Body of pancreas (tissue), 4 donors: ENCODE measurements at regions not wholly inside any gene's neighbourhood (a gene's known extent, or its start where the extent isn't known, plus 50 kb on each side); places are given as distances from the start of the nearest gene placed in this dataset.

ENCODE experiments used
- ATAC-seq: fragments of 150-250 bp; one replicate; pipeline ENCODE4 v1.9.1; 2016
- DNase-seq, 4 donors: peaks; one replicate each; pipeline ENCODE4 v3.0.0-alpha.2; 2019
- H3K27ac ChIP-seq, 4 donors: fragments of 200-600 bp; sonication (generic); 1 replicate in 3 of 4; 2 replicates in 1 of 4; pipeline versions ENCODE4 v1.5.1 to v1.6.1; 2016 to 2019; ENCODE audit warnings: mild to moderate bottlenecking in 1 of 4, mixed read lengths in 1 of 4, moderate library complexity in 1 of 4
- H3K27me3 ChIP-seq, 2 donors: fragments of 200-600 bp; sonication (generic); one replicate each; pipeline ENCODE4 v1.6.0; 2016; ENCODE audit warnings: mild to moderate bottlenecking in 1 of 2
- H3K36me3 ChIP-seq, 2 donors: fragments of 200-600 bp; sonication (generic); replicated peaks in 1 of 2; 2 replicates each; pipeline ENCODE4 v1.5.1; 2016; ENCODE audit warnings: low read depth in 2 of 2; ENCODE audit not compliant: insufficient read depth in 1 of 2
- H3K4me1 ChIP-seq: fragments of 200-600 bp; sonication (generic); one replicate; pipeline ENCODE4 v1.6.0; 2016
- H3K4me3 ChIP-seq, 2 donors: fragments of 200-600 bp; sonication (generic); 1 replicate in 1 of 2; 2 replicates in 1 of 2; pipeline ENCODE4 v1.5.1; 2016 to 2019
- H3K9me3 ChIP-seq, 3 donors: fragments of 200-600 bp; sonication (generic); 1 replicate in 2 of 3; 2 replicates in 1 of 3; pipeline ENCODE4 v1.5.1; 2016
- CTCF ChIP-seq, 7 experiments: fragments of 450-650 bp in 4 of 7; fragments of 200-600 bp in 3 of 7; sonication (generic) in 3 of 7; IDR thresholded peaks; one replicate each; pipeline ENCODE4 v1.5.1; 2016 to 2019; ENCODE audit warnings: antibody characterized with exemption in 7 of 7
- POLR2A ChIP-seq, 3 donors: fragments of 450-650 bp; IDR thresholded peaks; one replicate each; pipeline ENCODE4 v1.6.1; 2016; ENCODE audit warnings: antibody characterized with exemption in 3 of 3, mild to moderate bottlenecking in 2 of 3
- WGBS, 2 donors: methylation state at CpG; one replicate each; pipeline ENCODE4 v1.1.5; 2017; 5-methylcytosine and 5-hydroxymethylcytosine counted together
- intact Hi-C: fragments of 100-400 bp; cut with DNase I; formaldehyde crosslinking; loops from one replicate; pipeline ENCODE4 v1.15.1; 2023

- H3K4me1 ChIP-seq, result no peaks in the 10 kb centered on the region
- H3K9me3 ChIP-seq, result no peaks in the 10 kb centered on the region
- 68 to 72% methylated on average over 9 of the region's 9 CpGs for WGBS, 2 donors
- TF ChIP-seq CTCF (IDR thresholded peaks at IDR 0.05), result no peak
- no peak for TF ChIP-seq POLR2A (IDR thresholded peaks at IDR 0.05)
- H3K4me3 ChIP-seq, result no peak overlapping the region
- H3K36me3 ChIP-seq, result no peaks in the 10 kb centered on the region
- intact Hi-C loops, result no loop called here
- ATAC-seq (no peak), DNase-seq (no peak)
- H3K27ac ChIP-seq, result no peak overlapping the region
- no peaks in the 10 kb centered on the region for H3K27me3 ChIP-seq
Observed at GRCh38 chr4:151865744-151866591, 105.2 kb upstream of the GATB start.

- 13 to 18% methylated on average over 4 of the region's 4 CpGs for WGBS, 2 donors
- no peak for ATAC-seq
- TF ChIP-seq CTCF (IDR thresholded peaks at IDR 0.05) (no peak), POLR2A (IDR thresholded peaks at IDR 0.05) (no peak)
Observed at GRCh38 chr4:151865312-151865711, 104.5 kb upstream of the GATB start.

GRCh38 chr4:151864068-151864467 is 103.3 kb upstream of the GATB start:
- 78 to 80% methylated on average over 5 of the region's 5 CpGs for WGBS, 2 donors
- TF ChIP-seq POLR2A (IDR thresholded peaks at IDR 0.05), result no peak
- TF ChIP-seq CTCF (IDR thresholded peaks at IDR 0.05), result no peak
- DNase-seq (no peak), ATAC-seq (no peak)
- Histone ChIP-seq H3K36me3 (no peaks in the 10 kb centered on the region), H3K4me1 (no peaks in the 10 kb centered on the region), H3K27me3 (no peaks in the 10 kb centered on the region), H3K27ac (no peak overlapping the region), H3K4me3 (no peak overlapping the region), H3K9me3 (no peaks in the 10 kb centered on the region)
- intact Hi-C loops, result no loop called here

More at GRCh38 chr4:151865312-151865711, 104.5 kb upstream of the GATB start:
- H3K27ac ChIP-seq, result no peak overlapping the region
- intact Hi-C loops, result no loop called here
- no peaks in the 10 kb centered on the region for H3K4me1 ChIP-seq
- H3K4me3 ChIP-seq, result no peak overlapping the region
- H3K36me3 ChIP-seq, result no peaks in the 10 kb centered on the region
- H3K9me3 ChIP-seq, result no peaks in the 10 kb centered on the region
- DNase-seq, result peak; percentile 17 to 72 (median 37)
- H3K27me3 ChIP-seq, result no peaks in the 10 kb centered on the region

GRCh38 chr4:151862766-151863165 is 102.0 kb upstream of the GATB start:
- intact Hi-C loops, result no loop called here
- Histone ChIP-seq H3K4me3 (no peak overlapping the region), H3K4me1 (no peaks in the 10 kb centered on the region), H3K27ac (no peak overlapping the region), H3K36me3 (no peaks in the 10 kb centered on the region), H3K27me3 (no peaks in the 10 kb centered on the region), H3K9me3 (no peaks in the 10 kb centered on the region)
- ATAC-seq (no peak), DNase-seq (no peak)
- no peak for TF ChIP-seq CTCF (IDR thresholded peaks at IDR 0.05)
- no peak for TF ChIP-seq POLR2A (IDR thresholded peaks at IDR 0.05)
- WGBS, 2 donors, result 58 to 74% methylated on average over 7 of the region's 7 CpGs
